ENCODE measurements at regions not wholly inside any gene's neighbourhood (a gene's known extent, or its start where the extent isn't known, plus 50 kb on each side); places are given as distances from the start of the nearest gene placed in this dataset.
A peak's percentile ranks its signal among the peaks of the same experiment; 100 is the strongest.

GRCh38 chr6:14278446-14278845 lies 160.9 kb downstream of the CD83 start:
- H3K4me3 ChIP-seq: no peak overlapping the region
- no peak for DNase-seq (ENCODE audit: low spot score)
- TF ChIP-seq, protein P1, sequence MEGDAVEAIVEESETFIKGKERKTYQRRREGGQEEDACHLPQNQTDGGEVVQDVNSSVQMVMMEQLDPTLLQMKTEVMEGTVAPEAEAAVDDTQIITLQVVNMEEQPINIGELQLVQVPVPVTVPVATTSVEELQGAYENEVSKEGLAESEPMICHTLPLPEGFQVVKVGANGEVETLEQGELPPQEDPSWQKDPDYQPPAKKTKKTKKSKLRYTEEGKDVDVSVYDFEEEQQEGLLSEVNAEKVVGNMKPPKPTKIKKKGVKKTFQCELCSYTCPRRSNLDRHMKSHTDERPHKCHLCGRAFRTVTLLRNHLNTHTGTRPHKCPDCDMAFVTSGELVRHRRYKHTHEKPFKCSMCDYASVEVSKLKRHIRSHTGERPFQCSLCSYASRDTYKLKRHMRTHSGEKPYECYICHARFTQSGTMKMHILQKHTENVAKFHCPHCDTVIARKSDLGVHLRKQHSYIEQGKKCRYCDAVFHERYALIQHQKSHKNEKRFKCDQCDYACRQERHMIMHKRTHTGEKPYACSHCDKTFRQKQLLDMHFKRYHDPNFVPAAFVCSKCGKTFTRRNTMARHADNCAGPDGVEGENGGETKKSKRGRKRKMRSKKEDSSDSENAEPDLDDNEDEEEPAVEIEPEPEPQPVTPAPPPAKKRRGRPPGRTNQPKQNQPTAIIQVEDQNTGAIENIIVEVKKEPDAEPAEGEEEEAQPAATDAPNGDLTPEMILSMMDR (IDR thresholded peaks at IDR 0.05): no peak
- no peak overlapping the region for H3K27ac ChIP-seq

DNA sequence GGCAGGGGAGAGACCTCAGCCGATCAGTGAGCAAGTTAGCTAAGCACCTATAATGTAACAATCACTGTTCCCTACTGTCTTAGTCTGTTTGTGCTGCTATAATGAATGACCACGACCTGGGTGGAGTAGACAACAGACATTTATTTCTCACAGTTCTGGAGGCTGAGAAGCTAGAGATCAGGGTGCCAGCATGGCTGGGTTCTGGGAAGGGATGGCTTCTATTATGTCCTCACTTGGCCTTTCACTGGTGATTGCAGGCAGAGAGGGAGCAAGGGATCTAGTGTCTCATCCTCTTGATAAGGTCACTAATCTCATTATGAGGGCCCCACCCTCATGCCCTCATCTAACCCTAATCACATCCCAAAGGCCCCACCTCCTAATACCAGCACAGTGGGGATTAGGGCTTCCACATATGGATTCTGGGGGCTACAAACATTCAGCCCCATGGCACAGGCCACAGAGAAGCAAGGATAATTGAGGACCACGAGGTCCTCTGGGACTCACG lies 162.5 kb downstream of the CD83 start:
- TF ChIP-seq, protein P1 (IDR thresholded peaks at IDR 0.05): no peak
- DNase-seq (ENCODE audit: low spot score): no peak
- H3K4me3 ChIP-seq: no peak overlapping the region
- no peak overlapping the region for H3K27ac ChIP-seq

DNA sequence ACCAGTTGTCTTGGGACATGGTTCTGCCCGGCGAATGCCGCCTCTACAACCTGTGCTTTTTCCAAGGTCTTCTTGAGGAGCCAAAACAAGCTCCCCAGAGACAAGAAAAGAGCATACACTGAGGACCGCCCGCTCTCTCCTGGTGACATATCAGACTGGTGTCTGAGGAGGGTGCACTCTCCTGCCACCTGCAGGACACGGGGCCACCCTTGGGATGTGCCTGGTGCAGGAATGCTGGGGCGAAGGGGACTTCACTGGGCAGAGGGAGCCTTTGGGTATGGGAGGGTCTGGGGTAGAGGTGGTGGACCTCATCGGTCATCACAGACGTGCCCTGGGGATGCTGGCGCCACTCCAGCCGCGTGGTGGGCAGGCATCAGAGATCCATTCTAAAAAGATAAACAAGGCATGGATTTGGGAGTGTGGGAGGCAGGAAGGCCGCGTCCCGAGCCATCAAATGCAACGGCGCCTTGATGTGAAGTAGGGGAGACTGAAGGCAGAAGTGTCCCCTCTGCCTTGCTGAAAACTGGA lies 163.3 kb downstream of the CD83 start:
- Histone ChIP-seq H3K4me3 (no peak overlapping the region), H3K27ac (no peak overlapping the region)
- TF ChIP-seq, protein P1 (IDR thresholded peaks at IDR 0.05): no peak
- DNase-seq (ENCODE audit: low spot score): no peak

- no peak overlapping the region for H3K4me3 ChIP-seq
- H3K27ac ChIP-seq: no peak overlapping the region
- TF ChIP-seq, protein P1 (IDR thresholded peaks at IDR 0.05): no peak
- DNase-seq (ENCODE audit: low spot score): no peak
Measured at GRCh38 chr6:14281811-14282660, 164.5 kb downstream of the CD83 start.

DNA sequence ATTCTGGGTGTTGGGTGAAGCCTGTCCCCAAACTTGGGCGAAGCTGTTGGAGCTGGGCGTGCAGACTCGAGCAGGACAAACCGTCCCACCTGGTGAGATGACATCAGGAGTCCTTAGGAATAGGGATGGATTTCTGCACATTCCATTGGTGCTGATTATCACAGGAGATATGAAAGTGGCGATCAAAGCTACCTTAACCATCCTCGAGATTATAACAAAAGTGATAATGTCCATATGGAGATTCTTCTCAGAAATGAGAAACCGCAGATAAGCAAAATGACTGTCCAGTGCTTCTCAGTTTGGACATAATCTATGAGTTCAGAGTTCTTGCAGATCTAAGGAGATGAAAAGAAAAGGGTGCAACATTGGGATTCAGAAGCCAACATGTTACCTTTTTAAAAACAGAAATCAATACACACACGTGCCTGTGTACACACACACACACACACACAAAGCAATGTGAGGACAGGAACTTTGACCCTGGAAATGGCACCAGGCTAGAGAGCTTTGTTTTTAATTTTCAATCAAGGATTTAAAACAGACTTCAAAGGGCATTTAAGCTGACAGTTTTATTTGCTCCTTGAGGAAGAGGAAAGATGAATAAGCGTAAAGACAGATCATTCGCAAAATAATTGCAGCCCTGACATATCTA lies 165.4 kb downstream of the CD83 start:
- no peak for DNase-seq (ENCODE audit: low spot score)
- no peak overlapping the region for H3K4me3 ChIP-seq
- no peak overlapping the region for H3K27ac ChIP-seq
- TF ChIP-seq, protein P1 (IDR thresholded peaks at IDR 0.05): no peak

GRCh38 chr6:14283600-14284235 lies 166.1 kb downstream of the CD83 start:
- Histone ChIP-seq H3K27ac (peak overlapping the region in 1 of 2 donors; percentile 20), H3K4me3 (no peak overlapping the region)
- no peak for DNase-seq (ENCODE audit: low spot score)
- TF ChIP-seq, protein P1 (IDR thresholded peaks at IDR 0.05): no peak

Data from coronary artery (tissue), 2 donors.